Lower lobe of right lung (tissue), 2 donors: ENCODE measurements at regions not wholly inside any gene's neighbourhood (a gene's known extent, or its start where the extent isn't known, plus 50 kb on each side); places are given as distances from the start of the nearest gene placed in this dataset.

Experiments used
- ATAC-seq, 2 donors: fragments of 200-7000 bp; cut with Tn5 transposase; one replicate each; pipeline ENCODE4 v1.9.1; 2020 to 2022; ENCODE audit warnings: mild to moderate bottlenecking in 2 of 2, moderate library complexity in 2 of 2
- DNase-seq: peaks from one replicate; pipeline ENCODE4 v3.0.0-alpha.2; 2020
- H3K27ac ChIP-seq: fragments of 200-600 bp; one replicate; pipeline ENCODE4 v1.8.0; 2022
- H3K27me3 ChIP-seq: fragments of 200-600 bp; one replicate; pipeline ENCODE4 v1.8.0; 2022; ENCODE audit warnings: low read depth
- H3K36me3 ChIP-seq: fragments of 200-600 bp; one replicate; pipeline ENCODE4 v1.8.0; 2022; ENCODE audit warnings: mild to moderate bottlenecking
- H3K4me1 ChIP-seq: fragments of 200-600 bp; one replicate; pipeline ENCODE4 v1.8.0; 2022
- H3K4me3 ChIP-seq: fragments of 200-600 bp; one replicate; pipeline ENCODE4 v1.8.0; 2022; ENCODE audit warnings: mild to moderate bottlenecking
- H3K9me3 ChIP-seq: fragments of 200-600 bp; one replicate; pipeline ENCODE4 v1.8.0; 2022
- intact Hi-C: fragments of 100-400 bp; cut with DNase I; formaldehyde crosslinking; loops from one replicate; pipeline ENCODE4 v1.11.0; 2022
- TF ChIP-seq, protein P1 (sequence below): fragments of 200-600 bp; IDR thresholded peaks from one replicate; pipeline ENCODE4 v1.8.0; 2022; ENCODE audit warnings: antibody characterized with exemption, mild to moderate bottlenecking
- donor health status: DM: no; HTN: yes; CAD: no; lungs with severe emphysema.

DNA sequence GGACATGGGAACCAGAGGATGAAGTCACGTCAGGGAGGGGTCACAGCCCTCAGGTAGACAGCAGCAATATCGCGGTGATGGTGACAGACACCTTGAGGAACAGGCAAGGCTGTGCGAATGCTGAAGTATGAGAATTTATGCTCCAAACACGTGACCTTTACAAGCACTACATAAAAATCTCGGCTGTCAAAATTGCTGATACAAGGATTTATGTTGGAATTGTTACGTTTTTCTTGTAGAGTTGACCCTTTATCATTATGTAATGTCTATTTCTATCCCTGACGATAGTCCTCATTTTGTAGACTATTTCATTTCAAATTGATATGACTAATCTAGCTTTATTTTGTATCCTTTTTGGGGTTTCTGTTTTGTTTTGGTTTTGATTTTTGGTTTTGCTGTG is 311.1 kb downstream of the C6orf118 start:
- Histone ChIP-seq H3K27me3 (no peaks in the 10 kb centered on the region), H3K9me3 (peaks cover 9% of the 10 kb centered on the region), H3K4me3 (no peak overlapping the region), H3K27ac (no peak overlapping the region), H3K36me3 (no peaks in the 10 kb centered on the region), H3K4me1 (no peaks in the 10 kb centered on the region)
- TF ChIP-seq, protein P1, sequence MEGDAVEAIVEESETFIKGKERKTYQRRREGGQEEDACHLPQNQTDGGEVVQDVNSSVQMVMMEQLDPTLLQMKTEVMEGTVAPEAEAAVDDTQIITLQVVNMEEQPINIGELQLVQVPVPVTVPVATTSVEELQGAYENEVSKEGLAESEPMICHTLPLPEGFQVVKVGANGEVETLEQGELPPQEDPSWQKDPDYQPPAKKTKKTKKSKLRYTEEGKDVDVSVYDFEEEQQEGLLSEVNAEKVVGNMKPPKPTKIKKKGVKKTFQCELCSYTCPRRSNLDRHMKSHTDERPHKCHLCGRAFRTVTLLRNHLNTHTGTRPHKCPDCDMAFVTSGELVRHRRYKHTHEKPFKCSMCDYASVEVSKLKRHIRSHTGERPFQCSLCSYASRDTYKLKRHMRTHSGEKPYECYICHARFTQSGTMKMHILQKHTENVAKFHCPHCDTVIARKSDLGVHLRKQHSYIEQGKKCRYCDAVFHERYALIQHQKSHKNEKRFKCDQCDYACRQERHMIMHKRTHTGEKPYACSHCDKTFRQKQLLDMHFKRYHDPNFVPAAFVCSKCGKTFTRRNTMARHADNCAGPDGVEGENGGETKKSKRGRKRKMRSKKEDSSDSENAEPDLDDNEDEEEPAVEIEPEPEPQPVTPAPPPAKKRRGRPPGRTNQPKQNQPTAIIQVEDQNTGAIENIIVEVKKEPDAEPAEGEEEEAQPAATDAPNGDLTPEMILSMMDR: no peak
- no peak for DNase-seq
- no peak for ATAC-seq
- intact Hi-C loops: no loop called here

DNA sequence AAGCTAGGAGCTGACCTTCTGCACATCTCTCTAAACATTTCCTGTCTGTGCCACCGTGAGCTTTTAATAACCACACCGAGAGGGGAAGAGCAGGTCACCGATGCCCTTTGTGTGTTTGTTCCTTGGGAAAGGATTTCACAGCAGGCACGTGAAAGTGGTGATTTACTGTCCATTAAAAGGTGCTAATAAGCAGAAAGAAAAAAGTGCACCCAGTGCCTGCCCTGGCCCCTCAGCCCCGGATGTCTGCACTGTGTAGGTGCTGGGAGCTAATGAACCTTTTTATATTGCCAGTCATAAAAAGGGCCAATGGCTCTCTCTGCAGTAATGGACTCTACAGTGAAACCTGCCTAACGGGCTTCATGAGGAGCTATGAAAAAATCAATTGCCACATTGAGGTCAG is 312.6 kb downstream of the C6orf118 start:
- DNase-seq: no peak
- no peak overlapping the region for H3K27ac ChIP-seq
- intact Hi-C loops: no loop called here
- H3K27me3 ChIP-seq: no peaks in the 10 kb centered on the region
- no peaks in the 10 kb centered on the region for H3K4me1 ChIP-seq
- no peaks in the 10 kb centered on the region for H3K36me3 ChIP-seq
- TF ChIP-seq, protein P1: no peak
- H3K9me3 ChIP-seq: peaks cover 5% of the 10 kb centered on the region
- H3K4me3 ChIP-seq: no peak overlapping the region
- no peak for ATAC-seq

DNA sequence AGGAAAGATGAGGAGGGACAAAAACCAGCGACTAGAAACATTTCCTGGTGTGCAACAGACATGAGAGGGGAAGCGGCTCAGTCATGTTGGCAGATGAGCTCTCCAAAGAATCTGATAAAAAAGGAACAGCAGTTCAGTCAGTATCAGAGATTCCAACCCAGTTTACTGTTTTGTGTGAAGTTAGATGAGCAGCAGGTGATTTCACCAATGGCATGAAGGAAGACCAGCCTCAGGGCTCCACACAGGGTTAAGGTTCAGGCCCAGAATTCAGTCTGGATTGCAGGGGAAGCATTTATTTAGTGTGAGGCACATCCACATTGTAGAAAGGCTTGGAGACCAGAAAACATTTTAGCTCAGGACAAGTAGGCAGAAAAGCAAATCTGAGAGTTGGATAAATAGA is 317.8 kb downstream of the C6orf118 start:
- Histone ChIP-seq H3K27me3 (no peaks in the 10 kb centered on the region), H3K4me1 (no peaks in the 10 kb centered on the region), H3K36me3 (no peaks in the 10 kb centered on the region), H3K4me3 (no peak overlapping the region), H3K27ac (no peak overlapping the region), H3K9me3 (no peaks in the 10 kb centered on the region)
- DNase-seq: no peak
- TF ChIP-seq, protein P1: no peak
- ATAC-seq: no peak
- intact Hi-C loops: no loop called here

DNA sequence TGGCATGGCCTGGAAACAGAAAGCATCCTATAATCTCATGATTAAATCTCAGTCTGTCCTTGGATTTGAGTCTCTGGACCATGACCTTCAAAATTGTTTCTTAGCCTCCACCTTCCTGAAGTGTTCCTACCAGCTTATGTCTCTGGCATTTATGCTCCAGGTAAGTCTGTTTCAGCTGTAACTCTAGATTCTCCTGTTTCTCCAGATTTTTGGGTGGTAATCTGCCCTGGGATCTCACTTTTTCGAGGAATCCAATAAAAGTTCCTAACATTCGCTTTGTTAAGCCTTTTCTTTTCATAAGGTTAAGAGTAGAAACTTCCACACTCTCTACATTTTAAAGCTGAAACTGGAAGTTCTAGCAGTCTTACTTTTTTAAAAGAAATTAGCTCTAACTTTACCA is 318.5 kb downstream of the C6orf118 start:
- H3K27me3 ChIP-seq: no peaks in the 10 kb centered on the region
- H3K9me3 ChIP-seq: no peaks in the 10 kb centered on the region
- TF ChIP-seq, protein P1: no peak
- intact Hi-C loops: no loop called here
- no peak for DNase-seq
- ATAC-seq: no peak
- H3K27ac ChIP-seq: no peak overlapping the region
- H3K4me3 ChIP-seq: no peak overlapping the region
- no peaks in the 10 kb centered on the region for H3K36me3 ChIP-seq
- no peaks in the 10 kb centered on the region for H3K4me1 ChIP-seq

DNA sequence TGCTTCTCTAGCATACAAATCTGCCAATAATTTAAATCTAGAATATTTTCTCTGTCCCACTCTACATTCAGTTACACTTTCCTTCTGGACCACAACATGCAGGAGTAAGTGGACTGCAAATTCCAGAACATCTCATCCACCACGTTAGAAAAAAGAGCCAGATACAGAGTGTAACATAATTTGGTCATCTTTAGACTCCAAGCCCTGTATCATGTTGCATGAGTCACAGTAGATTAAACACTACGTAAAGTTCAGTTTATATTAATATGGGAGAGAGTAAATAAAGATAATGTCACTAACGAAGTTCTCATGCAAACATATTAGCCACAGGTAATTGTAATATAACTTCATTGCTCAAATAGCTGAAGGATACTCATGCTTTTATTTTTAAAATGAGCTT is 327.0 kb downstream of the C6orf118 start:
- DNase-seq (no peak), ATAC-seq (no peak)
- intact Hi-C loops: no loop called here

More for the DNA sequence above, 327.0 kb downstream of the C6orf118 start:
- TF ChIP-seq, protein P1: no peak
- Histone ChIP-seq H3K27ac (no peak overlapping the region), H3K36me3 (no peaks in the 10 kb centered on the region), H3K4me3 (no peak overlapping the region), H3K4me1 (no peaks in the 10 kb centered on the region), H3K27me3 (no peaks in the 10 kb centered on the region), H3K9me3 (no peaks in the 10 kb centered on the region)
